ENCODE measurements at regions not wholly inside any gene's neighbourhood (a gene's known extent, or its start where the extent isn't known, plus 50 kb on each side); places are given as distances from the start of the nearest gene placed in this dataset.
"Not testable (repeated sequence)": the region's sequence is repeated elsewhere in the genome, so short reads cannot be mapped to it uniquely, and the experiment has no call there.

- not testable (repeated sequence) for H3K4me3 ChIP-seq (ENCODE audit: extremely low read depth, insufficient read depth, low read length, poor library complexity, severe bottlenecking); H3K4me1 ChIP-seq (ENCODE audit: control insufficient read depth, insufficient read depth, low read length, poor library complexity, severe bottlenecking); H3K27ac ChIP-seq (ENCODE audit: low read depth, low read length, severe bottlenecking); H3K9me3 ChIP-seq (ENCODE audit: control insufficient read depth, low read length); H3K36me3 ChIP-seq (ENCODE audit: control insufficient read depth, insufficient read depth, low read length)
- 70 to 76% methylated on average over 9 to 10 of the region's 11 CpGs for WGBS, 2 experiments (ENCODE audit: insufficient coverage in 2 of 2)
Measured at GRCh38 chr6:58038213-58038612, 720.8 kb downstream of the PRIM2 start.

GRCh38 chr6:58046584-58046983 is 729.2 kb downstream of the PRIM2 start:
- H3K4me3 ChIP-seq (ENCODE audit: extremely low read depth, insufficient read depth, low read length, poor library complexity, severe bottlenecking); H3K27ac ChIP-seq (ENCODE audit: low read depth, low read length, severe bottlenecking); H3K4me1 ChIP-seq (ENCODE audit: control insufficient read depth, insufficient read depth, low read length, poor library complexity, severe bottlenecking); H3K9me3 ChIP-seq (ENCODE audit: control insufficient read depth, low read length); H3K36me3 ChIP-seq (ENCODE audit: control insufficient read depth, insufficient read depth, low read length): not testable (repeated sequence)
- no CpG with 5 or more reads among the region's 1 CpG for WGBS, 2 experiments (ENCODE audit: insufficient coverage in 2 of 2)

GRCh38 chr6:58047389-58047788 is 730.0 kb downstream of the PRIM2 start:
- not testable (repeated sequence) for H3K4me3 ChIP-seq (ENCODE audit: extremely low read depth, insufficient read depth, low read length, poor library complexity, severe bottlenecking); H3K9me3 ChIP-seq (ENCODE audit: control insufficient read depth, low read length); H3K27ac ChIP-seq (ENCODE audit: low read depth, low read length, severe bottlenecking); H3K4me1 ChIP-seq (ENCODE audit: control insufficient read depth, insufficient read depth, low read length, poor library complexity, severe bottlenecking); H3K36me3 ChIP-seq (ENCODE audit: control insufficient read depth, insufficient read depth, low read length)
- WGBS, 2 experiments (ENCODE audit: insufficient coverage in 2 of 2), result no CpG with 5 or more reads among the region's 3 CpGs

- H3K4me3 ChIP-seq (ENCODE audit: extremely low read depth, insufficient read depth, low read length, poor library complexity, severe bottlenecking); H3K36me3 ChIP-seq (ENCODE audit: control insufficient read depth, insufficient read depth, low read length); H3K27ac ChIP-seq (ENCODE audit: low read depth, low read length, severe bottlenecking); H3K4me1 ChIP-seq (ENCODE audit: control insufficient read depth, insufficient read depth, low read length, poor library complexity, severe bottlenecking); H3K9me3 ChIP-seq (ENCODE audit: control insufficient read depth, low read length): not testable (repeated sequence)
- 17 to 40% methylated on average over 1 of the region's 2 CpGs for WGBS, 2 experiments (ENCODE audit: insufficient coverage in 2 of 2)
Measured at GRCh38 chr6:58047865-58048264, 730.4 kb downstream of the PRIM2 start.

- H3K27ac ChIP-seq (ENCODE audit: low read depth, low read length, severe bottlenecking); H3K9me3 ChIP-seq (ENCODE audit: control insufficient read depth, low read length); H3K36me3 ChIP-seq (ENCODE audit: control insufficient read depth, insufficient read depth, low read length); H3K4me3 ChIP-seq (ENCODE audit: extremely low read depth, insufficient read depth, low read length, poor library complexity, severe bottlenecking); H3K4me1 ChIP-seq (ENCODE audit: control insufficient read depth, insufficient read depth, low read length, poor library complexity, severe bottlenecking): not testable (repeated sequence)
- WGBS, 2 experiments (ENCODE audit: insufficient coverage in 2 of 2), result no CpG with 5 or more reads among the region's 6 CpGs
Measured at GRCh38 chr6:58055465-58056176, 738.2 kb downstream of the PRIM2 start.

GRCh38 chr6:58059701-58060100 is 742.3 kb downstream of the PRIM2 start:
- H3K4me3 ChIP-seq (ENCODE audit: extremely low read depth, insufficient read depth, low read length, poor library complexity, severe bottlenecking); H3K4me1 ChIP-seq (ENCODE audit: control insufficient read depth, insufficient read depth, low read length, poor library complexity, severe bottlenecking); H3K27ac ChIP-seq (ENCODE audit: low read depth, low read length, severe bottlenecking); H3K36me3 ChIP-seq (ENCODE audit: control insufficient read depth, insufficient read depth, low read length); H3K9me3 ChIP-seq (ENCODE audit: control insufficient read depth, low read length): not testable (repeated sequence)
- WGBS, 2 experiments (ENCODE audit: insufficient coverage in 2 of 2), result no CpG with 5 or more reads among the region's 1 CpG

- H3K9me3 ChIP-seq (ENCODE audit: control insufficient read depth, low read length); H3K27ac ChIP-seq (ENCODE audit: low read depth, low read length, severe bottlenecking); H3K4me3 ChIP-seq (ENCODE audit: extremely low read depth, insufficient read depth, low read length, poor library complexity, severe bottlenecking); H3K36me3 ChIP-seq (ENCODE audit: control insufficient read depth, insufficient read depth, low read length); H3K4me1 ChIP-seq (ENCODE audit: control insufficient read depth, insufficient read depth, low read length, poor library complexity, severe bottlenecking): not testable (repeated sequence)
- WGBS, 2 experiments (ENCODE audit: insufficient coverage in 2 of 2), result no CpG with 5 or more reads among the region's 1 CpG
Measured at GRCh38 chr6:58063542-58063941, 746.1 kb downstream of the PRIM2 start.

GRCh38 chr6:58067867-58068548 is 750.6 kb downstream of the PRIM2 start:
- H3K9me3 ChIP-seq (ENCODE audit: control insufficient read depth, low read length); H3K4me1 ChIP-seq (ENCODE audit: control insufficient read depth, insufficient read depth, low read length, poor library complexity, severe bottlenecking); H3K4me3 ChIP-seq (ENCODE audit: extremely low read depth, insufficient read depth, low read length, poor library complexity, severe bottlenecking); H3K36me3 ChIP-seq (ENCODE audit: control insufficient read depth, insufficient read depth, low read length); H3K27ac ChIP-seq (ENCODE audit: low read depth, low read length, severe bottlenecking): not testable (repeated sequence)
- no CpG with 5 or more reads among the region's 1 CpG for WGBS, 2 experiments (ENCODE audit: insufficient coverage in 2 of 2)

GRCh38 chr6:58073263-58073662 is 755.8 kb downstream of the PRIM2 start:
- Histone ChIP-seq H3K9me3 (ENCODE audit: control insufficient read depth, low read length) (peaks cover 13% of the 10 kb centered on the region), H3K4me1 (ENCODE audit: control insufficient read depth, insufficient read depth, low read length, poor library complexity, severe bottlenecking) (no peaks in the 10 kb centered on the region), H3K4me3 (ENCODE audit: extremely low read depth, insufficient read depth, low read length, poor library complexity, severe bottlenecking) (no peak overlapping the region), H3K27ac (ENCODE audit: low read depth, low read length, severe bottlenecking) (no peak overlapping the region), H3K36me3 (ENCODE audit: control insufficient read depth, insufficient read depth, low read length) (no peaks in the 10 kb centered on the region)
- WGBS, 2 experiments (ENCODE audit: insufficient coverage in 2 of 2), result 83 to 91% methylated on average over 16 of the region's 23 CpGs

- H3K4me3 ChIP-seq (ENCODE audit: extremely low read depth, insufficient read depth, low read length, poor library complexity, severe bottlenecking); H3K27ac ChIP-seq (ENCODE audit: low read depth, low read length, severe bottlenecking); H3K36me3 ChIP-seq (ENCODE audit: control insufficient read depth, insufficient read depth, low read length); H3K9me3 ChIP-seq (ENCODE audit: control insufficient read depth, low read length); H3K4me1 ChIP-seq (ENCODE audit: control insufficient read depth, insufficient read depth, low read length, poor library complexity, severe bottlenecking): not testable (repeated sequence)
- WGBS, 2 experiments (ENCODE audit: insufficient coverage in 2 of 2), result 86% methylated on average over 1 of the region's 2 CpGs; no CpG with 5 or more reads in 1 of the 2 experiments
Measured at GRCh38 chr6:58090067-58090466, 772.6 kb downstream of the PRIM2 start.

- not testable (repeated sequence) for H3K4me1 ChIP-seq (ENCODE audit: control insufficient read depth, insufficient read depth, low read length, poor library complexity, severe bottlenecking); H3K4me3 ChIP-seq (ENCODE audit: extremely low read depth, insufficient read depth, low read length, poor library complexity, severe bottlenecking); H3K9me3 ChIP-seq (ENCODE audit: control insufficient read depth, low read length); H3K36me3 ChIP-seq (ENCODE audit: control insufficient read depth, insufficient read depth, low read length); H3K27ac ChIP-seq (ENCODE audit: low read depth, low read length, severe bottlenecking)
Measured at GRCh38 chr6:58097251-58097650, 779.8 kb downstream of the PRIM2 start.

Data from mesodermal cell (in vitro differentiated cells).